ENCODE measurements at regions not wholly inside any gene's neighbourhood (a gene's known extent, or its start where the extent isn't known, plus 50 kb on each side); places are given as distances from the start of the nearest gene placed in this dataset.
"Not testable (repeated sequence)": the region's sequence is repeated elsewhere in the genome, so short reads cannot be mapped to it uniquely, and the experiment has no call there.

GRCh38 chr12:131408036-131408365 lies 302.9 kb upstream of the SFSWAP start:
- H3K9me3 ChIP-seq: no peaks in the 10 kb centered on the region
- in situ Hi-C loops (cut with MboI; ENCODE audit: low sequenced_read_pairs in 4 of 4): no loop called here
- intact Hi-C loops (cut with DNase I; ENCODE audit: low total_unique reads): no loop called here
- no peak overlapping the region for H3K4me3 ChIP-seq
- no peak for DNase-seq
- no peaks in the 10 kb centered on the region for H3K27me3 ChIP-seq
- H3K36me3 ChIP-seq: no peaks in the 10 kb centered on the region
- H3K27ac ChIP-seq: no peak overlapping the region
- TF ChIP-seq POLR2A (IDR thresholded peaks at IDR 0.05) (no peak), CTCF (IDR thresholded peaks at IDR 0.05 in 4 of 5, conservative IDR thresholded peaks at IDR 0.05 in 1 of 5) (no peak)
- H3K4me1 ChIP-seq: no peaks in the 10 kb centered on the region
- no peak for ATAC-seq

GRCh38 chr12:131408484-131408883 lies 302.4 kb upstream of the SFSWAP start:
- in situ Hi-C loops (cut with MboI; ENCODE audit: low sequenced_read_pairs in 4 of 4) (no loop called here), intact Hi-C loops (cut with DNase I; ENCODE audit: low total_unique reads) (no loop called here)
- no peak for ATAC-seq

DNA sequence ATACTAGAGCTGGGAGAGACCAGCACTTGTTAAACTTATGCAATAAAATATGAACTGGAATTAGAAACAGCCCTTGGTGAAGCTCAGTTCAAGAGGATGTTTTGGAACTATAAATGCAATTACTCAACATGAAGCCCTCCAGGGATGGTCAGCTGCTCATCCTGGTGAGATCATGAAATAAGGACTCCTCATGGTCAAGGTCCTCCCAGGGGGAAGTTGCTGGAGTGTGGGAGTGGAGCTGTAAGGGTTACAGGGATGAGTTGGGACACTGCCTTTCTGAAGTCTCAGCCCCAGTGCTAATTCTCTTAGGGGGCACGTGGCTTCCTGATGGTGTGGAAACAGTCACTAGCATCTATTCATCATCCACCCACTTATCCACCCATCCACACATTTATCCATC lies 301.7 kb upstream of the SFSWAP start:
- ATAC-seq: no peak
- no peak for TF ChIP-seq POLR2A (IDR thresholded peaks at IDR 0.05)
- Histone ChIP-seq H3K4me1 (no peaks in the 10 kb centered on the region), H3K36me3 (no peaks in the 10 kb centered on the region), H3K4me3 (no peak overlapping the region), H3K27me3 (no peaks in the 10 kb centered on the region), H3K27ac (no peak overlapping the region), H3K9me3 (no peaks in the 10 kb centered on the region)
- no peak for DNase-seq
- in situ Hi-C loops (cut with MboI; ENCODE audit: low sequenced_read_pairs in 4 of 4): no loop called here
- intact Hi-C loops (cut with DNase I; ENCODE audit: low total_unique reads): no loop called here

More at GRCh38 chr12:131408484-131408883, 302.4 kb upstream of the SFSWAP start:
- Histone ChIP-seq H3K4me3 (no peak overlapping the region), H3K27me3 (no peaks in the 10 kb centered on the region), H3K4me1 (no peaks in the 10 kb centered on the region), H3K27ac (no peak overlapping the region), H3K9me3 (no peaks in the 10 kb centered on the region), H3K36me3 (no peaks in the 10 kb centered on the region)
- TF ChIP-seq POLR2A (IDR thresholded peaks at IDR 0.05) (no peak), CTCF (IDR thresholded peaks at IDR 0.05 in 4 of 5, conservative IDR thresholded peaks at IDR 0.05 in 1 of 5) (no peak)
- DNase-seq: no peak

DNA sequence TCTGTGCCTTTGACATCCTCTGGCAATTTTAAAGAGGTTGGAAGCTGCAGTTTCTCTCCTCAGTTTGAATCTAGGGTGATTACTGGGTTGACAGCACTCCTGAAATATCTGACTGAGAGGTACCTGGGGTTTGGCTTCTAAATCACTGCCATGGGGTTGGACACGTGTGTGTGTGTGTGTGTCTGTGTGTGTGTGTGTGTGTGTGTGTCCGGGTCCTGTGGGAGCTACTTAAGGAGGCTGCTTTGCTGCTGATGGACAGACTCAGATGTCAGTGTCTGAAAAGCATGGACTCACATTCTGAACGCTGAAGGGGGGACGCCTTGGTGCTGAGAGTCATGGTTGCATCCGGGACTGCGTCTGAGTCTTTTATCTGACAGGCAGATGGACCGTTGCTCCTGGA lies 299.1 kb upstream of the SFSWAP start:
- H3K4me3 ChIP-seq; H3K9me3 ChIP-seq; DNase-seq; intact Hi-C loops (cut with DNase I; ENCODE audit: low total_unique reads); H3K27me3 ChIP-seq; in situ Hi-C loops (cut with MboI; ENCODE audit: low sequenced_read_pairs in 4 of 4); H3K36me3 ChIP-seq; H3K27ac ChIP-seq; ATAC-seq; H3K4me1 ChIP-seq: not testable (repeated sequence)

DNA sequence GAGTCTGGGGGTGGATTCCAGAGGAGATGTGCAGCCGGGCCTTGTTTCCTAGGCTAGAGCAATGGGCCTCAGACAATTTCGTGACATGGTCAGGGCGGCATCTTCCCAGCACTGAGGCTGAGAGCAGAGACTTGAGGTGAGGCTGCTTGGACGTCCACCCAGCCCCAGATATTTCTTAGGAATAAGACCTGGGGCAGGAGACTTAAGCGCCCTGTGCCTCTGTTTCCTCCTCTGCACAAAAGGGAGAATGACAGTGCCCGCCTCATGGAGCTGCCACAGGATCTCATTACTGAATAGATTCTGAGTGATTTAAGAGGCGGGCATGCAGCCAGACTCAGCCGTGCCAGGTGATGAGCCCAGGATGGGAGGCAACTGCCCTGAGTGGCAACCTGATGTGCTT lies 297.9 kb upstream of the SFSWAP start:
- no peak overlapping the region for H3K27ac ChIP-seq
- DNase-seq (no peak), ATAC-seq (no peak)
- in situ Hi-C loops (cut with MboI; ENCODE audit: low sequenced_read_pairs in 4 of 4): no loop called here
- intact Hi-C loops (cut with DNase I; ENCODE audit: low total_unique reads): no loop called here
- H3K9me3 ChIP-seq: no peaks in the 10 kb centered on the region
- no peaks in the 10 kb centered on the region for H3K36me3 ChIP-seq
- H3K27me3 ChIP-seq: no peaks in the 10 kb centered on the region
- no peaks in the 10 kb centered on the region for H3K4me1 ChIP-seq
- TF ChIP-seq CTCF (IDR thresholded peaks at IDR 0.05 in 4 of 5, conservative IDR thresholded peaks at IDR 0.05 in 1 of 5): no peak
- TF ChIP-seq POLR2A (IDR thresholded peaks at IDR 0.05): no peak
- H3K4me3 ChIP-seq: no peak overlapping the region

DNA sequence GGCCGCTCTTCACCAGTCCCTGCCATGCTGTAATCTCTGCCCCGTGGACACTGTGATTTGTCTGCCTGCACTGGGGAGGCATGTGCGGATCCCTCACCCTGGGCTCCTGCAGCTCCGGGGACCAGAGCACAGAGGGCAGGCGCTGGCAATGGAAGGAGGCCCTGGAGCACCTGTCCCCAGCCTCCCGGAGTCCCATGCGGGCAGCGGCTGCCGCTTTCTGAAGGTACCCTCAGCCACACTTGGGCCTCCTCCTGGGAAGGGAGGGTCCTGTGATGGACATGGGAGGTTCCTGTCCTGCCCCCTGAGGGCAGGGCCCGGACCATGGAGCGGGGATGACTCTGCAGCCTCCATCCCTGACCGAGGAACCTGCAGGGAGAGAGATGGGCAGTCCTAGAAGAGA lies 297.4 kb upstream of the SFSWAP start:
- no peak for TF ChIP-seq CTCF (IDR thresholded peaks at IDR 0.05 in 4 of 5, conservative IDR thresholded peaks at IDR 0.05 in 1 of 5)
- TF ChIP-seq POLR2A (IDR thresholded peaks at IDR 0.05): no peak
- intact Hi-C loops (cut with DNase I; ENCODE audit: low total_unique reads) (no loop called here), in situ Hi-C loops (cut with MboI; ENCODE audit: low sequenced_read_pairs in 4 of 4) (no loop called here)
- Histone ChIP-seq H3K4me1 (no peaks in the 10 kb centered on the region), H3K9me3 (no peaks in the 10 kb centered on the region), H3K36me3 (no peaks in the 10 kb centered on the region), H3K27ac (no peak overlapping the region), H3K27me3 (no peaks in the 10 kb centered on the region), H3K4me3 (no peak overlapping the region)
- ATAC-seq (no peak), DNase-seq (no peak)

DNA sequence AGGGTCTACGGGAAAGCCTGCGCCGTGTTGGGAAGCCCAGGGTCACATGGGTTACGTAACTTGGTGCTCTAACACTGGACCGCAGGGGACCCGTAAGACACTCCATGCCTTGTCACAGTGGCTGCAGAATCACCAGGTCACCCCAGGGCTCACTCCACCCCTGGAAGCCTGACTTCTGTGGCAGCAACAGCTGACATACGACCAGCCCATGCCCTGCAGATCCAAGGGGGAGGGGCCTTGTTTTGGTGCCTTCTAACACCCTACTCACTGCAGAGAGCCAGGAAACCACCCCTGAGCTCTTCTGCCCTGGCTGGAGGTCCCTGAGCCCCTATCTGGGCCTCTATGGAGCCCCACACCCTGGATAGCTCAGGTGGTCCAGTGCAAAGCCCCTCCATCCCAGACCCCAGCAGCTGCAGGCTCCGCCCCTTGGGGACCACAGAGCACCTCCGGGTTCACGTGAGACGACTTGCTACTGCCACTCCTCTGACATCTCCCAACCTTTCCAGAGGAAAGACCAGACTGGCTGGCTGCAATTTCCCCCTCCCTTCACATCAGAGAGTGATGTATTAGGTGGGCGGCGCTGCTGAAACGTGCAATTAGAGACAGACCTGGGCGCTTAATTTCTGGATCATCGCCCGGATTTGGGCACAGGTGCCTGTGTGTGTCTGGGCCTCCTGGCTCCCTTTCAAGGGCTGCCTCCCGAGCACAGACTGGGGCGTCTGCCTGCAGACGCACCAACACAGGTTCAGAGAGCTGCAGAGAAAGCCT lies 296.6 kb upstream of the SFSWAP start:
- H3K4me3 ChIP-seq; H3K9me3 ChIP-seq; intact Hi-C loops (cut with DNase I; ENCODE audit: low total_unique reads); ATAC-seq; H3K4me1 ChIP-seq; in situ Hi-C loops (cut with MboI; ENCODE audit: low sequenced_read_pairs in 4 of 4); DNase-seq; H3K27ac ChIP-seq; H3K36me3 ChIP-seq; H3K27me3 ChIP-seq: not testable (repeated sequence)

Data from gastrocnemius medialis (tissue), 4 donors.